ENCODE measurements at regions not wholly inside any gene's neighbourhood (a gene's known extent, or its start where the extent isn't known, plus 50 kb on each side); places are given as distances from the start of the nearest gene placed in this dataset.
"Not testable (repeated sequence)": the region's sequence is repeated elsewhere in the genome, so short reads cannot be mapped to it uniquely, and the experiment has no call there.

DNA sequence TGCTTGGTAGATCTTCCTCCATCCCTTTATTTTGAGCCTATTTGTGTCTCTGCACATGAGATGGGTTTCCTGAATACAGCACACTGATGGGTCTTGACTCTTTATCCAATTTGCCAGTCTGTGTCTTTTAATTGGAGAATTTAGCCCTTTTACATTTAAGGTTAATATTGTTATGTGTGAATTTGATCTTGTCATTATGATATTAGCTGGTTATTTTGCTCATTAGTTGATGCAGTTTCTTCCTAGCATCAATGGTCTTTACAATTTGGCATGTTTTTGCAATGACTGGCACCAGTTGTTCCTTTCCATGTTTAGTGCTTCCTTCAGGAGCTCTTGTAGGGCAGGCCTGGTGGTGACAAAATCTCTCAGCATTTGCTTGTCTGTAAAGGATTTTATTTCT is 72.4 kb downstream of the HNRNPD start:
- DNase-seq (ENCODE audit: low read depth), result not testable (repeated sequence)

GRCh38 chr4:82293304-82293703 is 80.5 kb downstream of the HNRNPD start:
- no peak for DNase-seq (ENCODE audit: low read depth)

GRCh38 chr4:82287720-82288119 is 86.1 kb downstream of the HNRNPD start:
- DNase-seq (ENCODE audit: low read depth), result no peak

- DNase-seq (ENCODE audit: low read depth), result peak; percentile 98
These were observed 88.7 kb downstream of the HNRNPD start for GRCh38 chr4:82284858-82285805.

DNA sequence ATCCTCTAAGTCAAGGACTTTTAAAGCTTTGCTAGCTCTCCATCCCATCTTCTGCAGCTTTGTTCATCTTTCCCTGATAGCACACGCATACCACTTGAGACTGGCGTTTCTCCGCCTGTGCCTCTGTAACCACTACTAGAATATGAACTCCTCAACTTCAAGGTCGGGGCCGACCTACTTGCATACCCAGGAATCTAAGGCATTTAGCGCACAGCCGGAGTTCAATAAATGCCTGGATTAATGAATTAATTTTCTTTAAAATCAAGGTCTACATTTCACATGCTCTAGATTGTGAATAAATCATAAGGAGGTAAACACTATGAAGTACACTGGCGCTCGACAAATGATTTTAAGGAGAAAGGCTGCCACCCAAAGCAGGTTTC is 89.3 kb downstream of the HNRNPD start:
- no peak for DNase-seq (ENCODE audit: low read depth)

- no peak for DNase-seq (ENCODE audit: low read depth)
These were observed 90.9 kb downstream of the HNRNPD start for GRCh38 chr4:82282875-82283274.

- not testable (repeated sequence) for DNase-seq (ENCODE audit: low read depth)
These were observed 94.2 kb downstream of the HNRNPD start for GRCh38 chr4:82279550-82279949.

GRCh38 chr4:82276332-82276640 is 97.5 kb downstream of the HNRNPD start:
- no peak for DNase-seq (ENCODE audit: low read depth)

GRCh38 chr4:82275431-82276331 is 98.1 kb downstream of the HNRNPD start:
- no peak for DNase-seq (ENCODE audit: low read depth)

- DNase-seq (ENCODE audit: low read depth), result not testable (repeated sequence)
These were observed 99.1 kb downstream of the HNRNPD start for GRCh38 chr4:82274700-82275099.

- not testable (repeated sequence) for DNase-seq (ENCODE audit: low read depth)
These were observed 101.3 kb downstream of the HNRNPD start for GRCh38 chr4:82272523-82272922.

- DNase-seq (ENCODE audit: low read depth), result not testable (repeated sequence)
These were observed 101.8 kb downstream of the HNRNPD start for GRCh38 chr4:82271915-82272480.

DNA sequence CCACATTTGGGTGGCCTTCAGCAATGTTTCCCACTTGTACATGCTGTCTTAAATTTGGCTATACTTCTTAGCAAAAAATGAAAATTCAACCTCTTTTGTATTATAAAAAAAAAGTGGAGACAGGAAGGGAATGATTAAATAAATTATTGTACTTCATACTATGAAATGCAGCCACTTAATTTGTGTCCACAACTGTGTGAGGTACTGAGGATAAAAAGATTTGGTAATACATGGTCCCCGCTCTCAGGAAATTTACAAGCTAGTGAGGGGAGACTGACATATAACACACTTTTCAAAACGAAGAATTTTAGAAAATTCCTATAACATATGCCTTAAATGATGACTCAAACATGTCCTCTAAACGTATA is 105.0 kb downstream of the HNRNPD start:
- no peak for DNase-seq (ENCODE audit: low read depth)

DNA sequence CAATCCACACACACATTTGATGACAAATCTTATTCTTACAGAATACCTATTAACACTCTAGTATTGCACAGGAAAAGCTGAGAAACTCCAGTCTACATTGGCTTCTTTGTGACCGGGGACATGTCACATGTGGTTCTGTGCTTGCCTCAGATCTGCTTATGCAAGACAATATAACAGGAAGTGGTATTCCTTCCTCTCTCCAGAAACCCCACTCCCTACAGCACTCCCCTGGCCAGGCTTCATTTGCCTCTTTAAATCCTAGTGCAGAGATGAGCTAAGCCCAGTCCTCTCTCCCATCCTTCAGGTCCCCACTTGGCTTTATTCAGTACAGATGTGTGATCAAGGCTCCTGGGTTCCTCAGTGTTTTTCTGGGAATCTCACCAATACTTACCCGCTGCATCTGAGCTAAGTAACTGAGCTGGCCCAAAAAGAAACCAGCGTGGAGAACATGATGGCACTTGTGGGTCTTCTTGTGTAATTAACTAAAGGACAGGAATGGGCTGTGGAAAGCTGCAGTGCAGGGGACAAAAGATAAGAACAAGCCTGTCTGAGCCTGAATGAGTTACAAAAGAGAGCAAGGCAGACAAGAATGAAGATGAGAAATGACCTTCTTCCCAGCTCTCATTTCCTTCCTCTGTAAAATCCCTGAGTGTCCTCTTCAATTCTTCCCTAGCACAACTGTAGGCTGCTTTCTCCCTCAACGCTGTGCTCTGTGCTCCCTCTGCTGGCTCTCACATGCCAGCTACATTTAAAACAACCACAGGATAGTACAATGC is 105.6 kb downstream of the HNRNPD start:
- DNase-seq (ENCODE audit: low read depth), result peak; percentile 62

DNA sequence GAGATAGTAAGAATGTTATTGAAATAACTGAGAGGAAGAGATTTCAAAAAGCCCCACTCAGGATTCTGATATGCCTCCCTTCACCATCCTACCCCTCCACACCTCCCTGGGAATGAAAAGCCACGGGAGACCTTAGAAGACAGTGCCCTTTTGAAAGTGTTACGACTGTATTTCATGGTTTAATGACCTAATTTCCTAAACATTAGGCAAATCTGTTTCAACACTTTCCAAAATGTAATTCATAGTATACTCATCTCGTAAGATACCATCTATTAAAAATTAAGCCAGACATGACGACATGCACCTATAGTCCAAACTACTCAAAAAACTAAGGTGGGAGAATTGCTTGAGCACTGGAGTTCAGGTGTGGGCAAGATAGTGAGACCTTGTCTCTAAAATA is 106.3 kb downstream of the HNRNPD start:
- no peak for DNase-seq (ENCODE audit: low read depth)

GRCh38 chr4:82266345-82266744 is 107.4 kb downstream of the HNRNPD start:
- DNase-seq (ENCODE audit: low read depth), result no peak

DNA sequence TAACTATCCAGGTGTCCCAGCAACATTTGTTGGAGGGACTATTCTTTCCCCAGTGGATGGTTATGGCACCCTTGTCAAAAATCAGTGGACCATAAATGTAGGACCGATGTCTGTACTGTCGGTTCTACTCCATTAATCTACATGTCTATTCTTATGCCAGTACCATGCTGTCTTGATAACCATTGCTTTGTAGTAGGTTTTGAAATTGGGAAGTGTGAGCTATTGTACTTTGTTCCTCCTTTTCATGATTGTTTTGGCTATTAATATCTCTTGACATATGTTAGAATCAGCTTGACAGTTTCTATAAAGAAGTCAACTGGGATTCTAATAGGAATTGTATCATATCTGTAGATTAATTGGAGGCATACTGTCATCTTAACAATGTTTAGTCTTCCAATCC is 112.7 kb downstream of the HNRNPD start:
- DNase-seq (ENCODE audit: low read depth), result no peak

DNA sequence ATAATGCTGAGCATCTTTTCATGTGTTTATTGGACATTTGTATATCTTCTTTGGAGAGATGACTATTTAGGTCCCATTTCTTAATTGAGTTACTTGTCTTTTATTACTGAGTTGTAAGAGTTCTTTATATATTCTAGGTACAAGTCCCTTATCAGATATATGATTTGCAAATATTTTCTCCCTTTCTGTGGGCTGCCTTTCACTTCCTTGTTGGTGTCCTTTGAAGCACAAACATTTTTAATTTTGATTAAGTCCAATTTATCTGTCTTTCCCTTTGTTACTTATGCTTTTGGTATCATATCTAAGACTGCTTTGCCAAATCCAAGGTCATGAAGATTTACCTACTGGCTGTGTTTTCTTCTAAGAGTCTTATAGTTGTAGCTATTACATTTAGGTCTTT is 113.2 kb downstream of the HNRNPD start:
- DNase-seq (ENCODE audit: low read depth), result no peak

DNA sequence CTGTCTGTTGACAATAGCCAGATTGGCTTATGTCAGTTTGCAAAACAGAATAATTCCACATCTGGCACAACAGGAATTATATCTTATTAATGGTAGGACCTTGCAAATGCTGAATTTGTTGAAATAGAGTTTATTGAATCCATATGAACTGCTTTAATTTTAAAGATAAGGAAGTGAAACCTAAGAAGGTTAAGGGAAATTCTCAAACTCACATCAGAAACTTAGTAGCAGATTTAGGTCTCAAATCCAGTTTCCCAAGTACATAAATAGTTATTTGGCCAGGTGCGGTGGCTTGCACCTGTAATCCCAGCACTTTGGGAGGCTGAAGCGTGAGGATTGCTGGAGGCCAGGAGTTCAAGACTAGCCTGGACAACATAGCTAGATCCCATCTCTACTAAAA is 117.1 kb downstream of the HNRNPD start:
- DNase-seq (ENCODE audit: low read depth), result no peak

DNA sequence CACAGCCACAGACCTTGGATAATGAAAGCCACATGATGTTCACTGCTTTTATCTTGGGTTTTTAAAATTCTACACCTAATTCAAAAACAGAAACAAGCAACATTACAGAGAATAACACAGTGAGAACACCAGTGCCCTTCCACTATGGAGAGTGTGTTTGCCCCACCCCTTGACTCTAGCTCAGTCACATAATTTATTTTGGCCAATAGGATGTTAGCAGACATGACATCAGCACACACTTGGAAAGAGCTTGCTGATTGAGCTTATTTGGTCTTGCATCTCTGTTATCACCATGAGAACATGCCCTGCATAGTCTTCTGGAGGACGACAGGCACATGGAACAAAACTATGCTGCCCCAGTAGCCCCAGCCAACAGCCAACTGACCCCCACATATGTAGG is 118.1 kb downstream of the HNRNPD start:
- no peak for DNase-seq (ENCODE audit: low read depth)

DNA sequence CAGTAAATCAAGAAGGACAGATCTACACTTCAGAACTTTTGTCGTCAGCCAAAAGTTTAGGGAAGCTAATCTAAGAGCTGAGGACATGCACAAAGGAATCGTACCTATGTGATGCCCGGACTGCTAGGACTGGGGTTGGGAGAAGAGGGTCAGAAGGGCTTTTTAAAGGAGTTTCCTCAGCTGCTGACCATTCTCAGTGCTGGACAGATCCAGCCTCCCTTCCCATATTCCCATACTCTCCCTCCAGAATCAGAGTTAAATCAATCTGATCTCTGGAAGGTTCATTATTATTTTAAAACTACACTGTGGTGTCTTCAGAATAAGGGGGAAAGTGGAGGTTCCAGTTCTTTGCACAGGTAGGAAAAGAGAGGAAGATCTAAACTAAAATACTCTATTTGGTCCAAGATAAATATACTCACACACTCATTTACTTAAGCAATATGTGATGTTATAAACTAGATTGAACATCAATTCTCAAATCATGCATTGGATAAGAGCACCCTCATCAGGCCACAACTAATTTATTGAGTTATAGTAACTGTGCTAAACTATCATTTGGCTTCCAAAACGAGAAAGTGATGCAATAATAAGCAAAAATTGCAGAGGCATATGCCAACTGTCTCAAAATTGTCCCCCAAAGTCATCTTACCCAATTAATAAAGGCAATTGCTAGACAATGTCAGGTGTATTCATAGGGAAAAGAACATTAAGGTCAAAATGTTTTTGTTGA is 124.7 kb downstream of the HNRNPD start:
- DNase-seq (ENCODE audit: low read depth), result no peak

All from ELR (cell line).